ENCODE measurements at regions not wholly inside any gene's neighbourhood (a gene's known extent, or its start where the extent isn't known, plus 50 kb on each side); places are given as distances from the start of the nearest gene placed in this dataset.
"Not testable (repeated sequence)": the region's sequence is repeated elsewhere in the genome, so short reads cannot be mapped to it uniquely, and the experiment has no call there.

DNA sequence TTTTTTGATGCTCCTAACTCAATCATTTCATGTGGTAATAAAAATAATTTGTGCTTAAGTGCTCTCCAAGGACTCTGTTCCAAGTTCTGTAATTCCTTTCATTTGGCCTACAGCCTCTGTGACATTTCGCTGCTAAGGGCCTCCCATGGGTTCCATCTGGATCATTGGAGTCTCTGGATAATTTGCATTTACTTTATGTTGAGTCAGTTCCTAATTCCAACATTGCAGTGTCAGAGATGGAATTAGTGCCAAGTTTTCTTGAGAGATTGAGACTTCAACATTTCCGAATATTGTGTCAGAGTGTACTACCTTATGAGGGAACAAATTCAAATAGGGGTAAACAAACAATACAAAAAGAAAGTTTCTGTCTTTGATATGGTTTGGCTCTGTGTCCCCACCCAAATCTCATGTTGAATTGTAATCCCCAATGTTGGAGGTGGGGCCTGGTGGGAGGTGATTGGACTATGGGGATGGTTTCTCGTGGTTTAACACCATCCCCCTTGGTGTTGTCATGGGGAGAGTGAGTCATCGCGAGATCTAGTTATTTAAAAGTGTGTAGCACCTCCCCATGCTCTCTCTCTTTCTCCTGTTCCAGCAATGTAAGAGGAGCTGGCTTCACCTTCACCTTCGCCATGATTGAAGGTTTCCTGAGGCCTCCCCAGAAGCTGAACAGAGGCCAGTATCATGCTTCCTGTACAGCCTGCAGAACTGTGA lies 244.1 kb upstream of the TBX18 start:
- ATAC-seq: no peak
- no peak for DNase-seq
- intact Hi-C loops (cut with DNase I, micrococcal nuclease): no loop called here

DNA sequence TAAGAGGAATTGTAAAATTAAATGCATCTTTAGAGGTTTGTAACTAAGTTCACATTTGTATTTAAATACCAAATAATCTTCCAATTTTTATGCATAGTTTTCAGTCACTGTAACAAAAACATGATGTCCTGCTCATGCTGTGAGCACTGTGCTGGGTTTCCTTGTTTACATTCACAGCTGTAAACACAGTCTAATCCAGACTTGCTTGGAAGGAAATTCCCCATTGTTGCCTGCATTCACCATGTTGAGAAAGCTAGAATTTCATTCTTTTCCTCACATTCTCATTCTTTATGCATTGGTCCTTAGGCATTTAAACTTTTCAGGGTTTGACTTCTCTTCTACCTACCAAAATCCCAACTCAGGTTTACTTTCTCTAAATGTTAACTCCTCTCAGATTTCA lies 242.0 kb upstream of the TBX18 start:
- ATAC-seq (no peak), DNase-seq (no peak)
- intact Hi-C loops (cut with DNase I, micrococcal nuclease): no loop called here

GRCh38 chr6:85005494-85005893 lies 241.1 kb upstream of the TBX18 start:
- DNase-seq (no peak), ATAC-seq (no peak)
- intact Hi-C loops (cut with DNase I, micrococcal nuclease): no loop called here

GRCh38 chr6:85004361-85004995 lies 240.1 kb upstream of the TBX18 start:
- no peak for ATAC-seq
- no peak for DNase-seq
- intact Hi-C loops (cut with DNase I, micrococcal nuclease): no loop called here

GRCh38 chr6:85002847-85003246 lies 238.4 kb upstream of the TBX18 start:
- DNase-seq (no peak), ATAC-seq (no peak)
- intact Hi-C loops (cut with DNase I, micrococcal nuclease): no loop called here

DNA sequence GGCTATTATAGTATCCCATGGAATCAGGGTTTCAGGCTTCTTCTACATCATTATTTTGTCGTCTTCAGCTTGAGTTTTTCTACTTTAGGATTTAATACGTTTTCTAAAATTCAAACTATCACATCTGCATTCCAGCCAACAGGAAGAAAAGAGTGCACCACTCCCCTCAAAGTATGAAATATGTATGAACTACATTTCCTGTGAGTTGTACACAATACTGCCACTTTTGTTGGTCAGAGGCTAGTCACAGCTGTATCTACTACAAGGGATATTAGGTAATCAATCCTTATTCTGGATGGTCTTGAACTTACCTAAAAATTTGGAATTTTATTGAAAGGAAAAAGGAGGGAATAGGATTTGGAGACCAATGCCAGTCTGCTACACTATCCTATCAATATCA lies 235.6 kb upstream of the TBX18 start:
- no peak for DNase-seq
- intact Hi-C loops (cut with DNase I, micrococcal nuclease): no loop called here
- no peak for ATAC-seq

DNA sequence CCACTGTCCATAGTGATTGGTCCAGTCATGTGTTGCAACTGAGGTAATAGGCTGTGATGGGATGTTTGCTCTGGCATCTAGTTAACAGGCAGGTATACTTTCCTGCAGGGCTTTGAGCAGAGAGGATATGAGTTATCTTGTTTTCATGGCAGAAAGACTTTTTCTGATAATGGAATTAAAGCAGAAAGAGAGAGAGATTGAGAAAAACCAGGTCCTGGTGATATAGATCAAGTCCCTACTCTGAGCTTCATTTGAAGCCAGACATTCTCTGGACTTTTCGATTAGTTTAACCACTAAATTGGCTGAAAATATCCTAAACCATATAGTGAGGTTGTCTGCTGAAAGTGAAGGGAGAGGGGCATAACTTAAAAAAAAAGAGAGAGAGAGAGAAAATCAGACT lies 233.8 kb upstream of the TBX18 start:
- ATAC-seq (no peak), DNase-seq (no peak)
- intact Hi-C loops (cut with DNase I, micrococcal nuclease): no loop called here

- DNase-seq; ATAC-seq; intact Hi-C loops (cut with DNase I, micrococcal nuclease): not testable (repeated sequence)
Observed at GRCh38 chr6:84988766-84989165, 224.4 kb upstream of the TBX18 start.

- DNase-seq; intact Hi-C loops (cut with DNase I, micrococcal nuclease); ATAC-seq: not testable (repeated sequence)
Observed at GRCh38 chr6:84985490-84985889, 221.1 kb upstream of the TBX18 start.

DNA sequence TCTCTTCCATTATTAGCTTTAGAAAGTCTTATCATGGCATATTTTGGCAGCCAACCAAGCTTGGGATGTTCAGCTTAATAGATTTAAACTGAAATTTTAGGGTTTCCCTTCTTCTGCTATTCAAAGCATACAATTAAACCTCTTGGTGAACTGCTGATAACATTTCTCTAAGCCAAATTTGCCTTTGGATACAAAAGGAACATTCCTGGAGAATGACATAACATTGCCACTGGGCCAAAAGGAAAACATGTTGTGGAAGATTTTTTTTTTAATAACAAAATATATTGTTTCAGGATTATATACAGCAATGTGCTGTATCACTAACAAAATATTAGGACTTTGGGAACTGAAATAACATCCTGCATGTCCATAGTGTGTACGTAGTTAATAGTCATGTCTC lies 215.1 kb upstream of the TBX18 start:
- DNase-seq (no peak), ATAC-seq (no peak)
- intact Hi-C loops (cut with DNase I, micrococcal nuclease): no loop called here

- no peak for ATAC-seq
- intact Hi-C loops (cut with DNase I, micrococcal nuclease): no loop called here
- no peak for DNase-seq
Observed at GRCh38 chr6:84977363-84977705, 212.9 kb upstream of the TBX18 start.

GRCh38 chr6:84976526-84977362 lies 212.3 kb upstream of the TBX18 start:
- DNase-seq: no peak
- intact Hi-C loops (cut with DNase I, micrococcal nuclease): no loop called here
- ATAC-seq: no peak

- DNase-seq (no peak), ATAC-seq (no peak)
- intact Hi-C loops (cut with DNase I, micrococcal nuclease): no loop called here
Observed at GRCh38 chr6:84975316-84975715, 210.9 kb upstream of the TBX18 start.

- ATAC-seq: no peak
- intact Hi-C loops (cut with DNase I, micrococcal nuclease): no loop called here
Observed at GRCh38 chr6:84973606-84974005, 209.2 kb upstream of the TBX18 start.

DNA sequence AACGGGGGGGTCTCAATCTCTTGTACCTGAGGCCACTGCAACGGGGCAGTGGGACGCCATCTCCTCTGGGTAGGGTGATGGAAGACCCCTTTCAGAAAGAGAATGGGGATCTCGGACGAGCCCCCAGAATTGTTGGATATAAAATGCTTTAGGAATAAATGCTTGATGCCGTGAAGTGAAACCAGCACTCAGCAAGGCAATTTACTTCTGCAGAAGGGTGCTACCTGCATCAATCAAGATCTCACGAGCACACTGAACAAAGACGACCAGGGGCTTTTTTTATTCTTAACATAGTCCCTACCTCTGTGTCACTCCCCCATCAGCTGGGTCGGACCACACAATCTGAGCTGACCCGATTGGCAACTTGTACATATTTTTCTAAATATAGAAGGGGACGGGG lies 203.6 kb upstream of the TBX18 start:
- DNase-seq (no peak), ATAC-seq (no peak)
- intact Hi-C loops (cut with DNase I, micrococcal nuclease): no loop called here

More at GRCh38 chr6:84973606-84974005, 209.2 kb upstream of the TBX18 start:
- no peak for DNase-seq

DNA sequence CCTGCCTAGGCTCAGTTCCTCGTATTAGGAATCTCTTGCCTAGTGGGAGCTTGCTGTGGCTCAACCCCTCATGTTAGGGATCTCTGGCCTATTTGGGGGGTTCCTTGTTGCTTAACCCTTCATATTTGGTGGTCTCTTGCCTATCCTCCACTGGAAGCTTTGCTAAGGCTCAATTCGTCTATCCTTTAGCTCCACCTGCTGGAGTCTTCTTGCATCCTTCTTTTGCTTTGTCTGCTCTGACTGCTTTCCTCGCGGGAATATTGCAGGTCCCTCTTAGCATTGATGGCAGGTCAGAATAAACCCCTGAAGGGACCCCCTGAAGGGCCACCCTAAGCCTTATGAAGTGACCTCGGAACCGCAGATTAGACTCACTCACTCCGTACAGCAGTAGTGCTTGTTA lies 203.0 kb upstream of the TBX18 start:
- intact Hi-C loops (cut with DNase I, micrococcal nuclease): no loop called here
- ATAC-seq (no peak), DNase-seq (no peak)

GRCh38 chr6:84953111-84953755 lies 188.8 kb upstream of the TBX18 start:
- DNase-seq: no peak
- ATAC-seq: no peak
- intact Hi-C loops (cut with DNase I, micrococcal nuclease): no loop called here

DNA sequence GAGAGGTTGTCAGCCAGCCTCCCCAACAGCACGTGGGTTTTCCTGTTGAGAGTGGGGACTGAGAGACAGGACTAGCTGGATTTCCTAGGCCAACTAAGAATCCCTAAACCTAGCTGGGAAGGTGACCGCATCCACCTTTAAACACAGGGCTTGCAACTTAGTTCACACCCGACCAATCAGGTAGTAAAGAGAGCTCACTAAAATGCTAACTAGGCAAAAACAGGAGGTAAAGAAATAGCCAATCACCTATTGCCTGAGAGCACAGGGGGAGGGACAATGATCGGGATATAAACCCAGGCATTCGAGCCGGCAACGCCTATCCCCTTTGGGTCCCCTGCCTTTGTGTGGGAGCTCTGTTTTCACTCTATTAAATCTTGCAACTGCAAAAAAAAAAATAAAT lies 180.5 kb upstream of the TBX18 start:
- intact Hi-C loops (cut with DNase I, micrococcal nuclease); DNase-seq; ATAC-seq: not testable (repeated sequence)

- DNase-seq: no peak
- ATAC-seq: no peak
- intact Hi-C loops (cut with DNase I, micrococcal nuclease): no loop called here
Observed at GRCh38 chr6:84943905-84944304, 179.5 kb upstream of the TBX18 start.

GRCh38 chr6:84941609-84942008 lies 177.2 kb upstream of the TBX18 start:
- intact Hi-C loops (cut with DNase I, micrococcal nuclease); DNase-seq; ATAC-seq: not testable (repeated sequence)

Data from left colon (tissue), 2 donors.